Activated T-cell treated with anti-CD3 and anti-CD28 coated beads, Interleukin-2, amount 50 U/mL, for 72 hours (primary cell): ENCODE measurements at regions not wholly inside any gene's neighbourhood (a gene's known extent, or its start where the extent isn't known, plus 50 kb on each side); places are given as distances from the start of the nearest gene placed in this dataset.
"Not testable (repeated sequence)": the region's sequence is repeated elsewhere in the genome, so short reads cannot be mapped to it uniquely, and the experiment has no call there.

Source experiments
- ATAC-seq, 2 donors: fragments of 150-1000 bp; cut with Tn5 transposase; replicated peaks in 1 of 2; 2 replicates each; pipeline ENCODE4 v1.10.0; 2021; ENCODE audit warnings: moderate library complexity in 2 of 2, mild to moderate bottlenecking in 1 of 2
- DNase-seq, 2 donors: peaks; one replicate each; pipeline ENCODE4 v3.0.0; 2021 to 2022; ENCODE audit warnings: mixed read lengths in 1 of 2
- H3K27ac Mint-ChIP-seq: one replicate; pipeline ENCODE4 v1.8.0; 2022; ENCODE audit warnings: mild to moderate bottlenecking, moderate library complexity, mixed read lengths
- H3K27me3 Mint-ChIP-seq: one replicate; pipeline ENCODE4 v1.8.0; 2022; ENCODE audit warnings: low read depth, mixed read lengths
- H3K36me3 Mint-ChIP-seq, 2 donors: one replicate each; pipeline ENCODE4 v1.8.0; 2022; ENCODE audit warnings: mixed read lengths in 2 of 2, mild to moderate bottlenecking in 1 of 2; ENCODE audit not compliant: insufficient read depth in 2 of 2
- H3K4me1 Mint-ChIP-seq: one replicate; pipeline ENCODE4 v1.8.0; 2022; ENCODE audit warnings: low read depth, mixed read lengths
- H3K4me3 Mint-ChIP-seq, 2 donors: one replicate each; pipeline ENCODE4 v1.8.0; 2022; ENCODE audit warnings: mild to moderate bottlenecking in 2 of 2, mixed read lengths in 2 of 2, moderate library complexity in 2 of 2
- H3K9me3 Mint-ChIP-seq, 2 donors: one replicate each; pipeline ENCODE4 v1.8.0; 2022; ENCODE audit warnings: mixed read lengths in 2 of 2

- no peaks in the 10 kb centered on the region for H3K9me3 Mint-ChIP-seq
- ATAC-seq (no peak), DNase-seq (no peak)
- H3K4me3 Mint-ChIP-seq, result no peak overlapping the region
- H3K4me1 Mint-ChIP-seq, result no peaks in the 10 kb centered on the region
- no peak overlapping the region for H3K27ac Mint-ChIP-seq
- H3K27me3 Mint-ChIP-seq, result peaks cover 5% of the 10 kb centered on the region
- H3K36me3 Mint-ChIP-seq, result no peaks in the 10 kb centered on the region
Observed at GRCh38 chr6:134757911-134758361, 192.0 kb downstream of the ALDH8A1 start.

GRCh38 chr6:134756374-134757025 is 193.4 kb downstream of the ALDH8A1 start:
- no peaks in the 10 kb centered on the region for H3K9me3 Mint-ChIP-seq
- no peak overlapping the region for H3K27ac Mint-ChIP-seq
- no peaks in the 10 kb centered on the region for H3K36me3 Mint-ChIP-seq
- H3K4me3 Mint-ChIP-seq, result no peak overlapping the region
- H3K4me1 Mint-ChIP-seq, result no peaks in the 10 kb centered on the region
- peaks cover 5% of the 10 kb centered on the region for H3K27me3 Mint-ChIP-seq
- ATAC-seq (no peak), DNase-seq (no peak)

- no peak overlapping the region for H3K4me3 Mint-ChIP-seq
- no peaks in the 10 kb centered on the region for H3K4me1 Mint-ChIP-seq
- H3K36me3 Mint-ChIP-seq, result no peaks in the 10 kb centered on the region
- DNase-seq (no peak), ATAC-seq (no peak)
- peaks cover 5% of the 10 kb centered on the region for H3K27me3 Mint-ChIP-seq
- no peaks in the 10 kb centered on the region for H3K9me3 Mint-ChIP-seq
- H3K27ac Mint-ChIP-seq, result no peak overlapping the region
Observed at GRCh38 chr6:134754013-134754690, 195.7 kb downstream of the ALDH8A1 start.

- ATAC-seq (no peak), DNase-seq (no peak)
- H3K4me1 Mint-ChIP-seq, result no peaks in the 10 kb centered on the region
- no peak overlapping the region for H3K27ac Mint-ChIP-seq
- no peak overlapping the region for H3K4me3 Mint-ChIP-seq
- H3K27me3 Mint-ChIP-seq, result peaks cover 5% of the 10 kb centered on the region
- no peaks in the 10 kb centered on the region for H3K36me3 Mint-ChIP-seq
- no peaks in the 10 kb centered on the region for H3K9me3 Mint-ChIP-seq
Observed at GRCh38 chr6:134753001-134753400, 196.9 kb downstream of the ALDH8A1 start.

- Mint-ChIP-seq H3K9me3 (no peaks in the 10 kb centered on the region), H3K36me3 (no peaks in the 10 kb centered on the region), H3K27me3 (peaks cover 5% of the 10 kb centered on the region), H3K27ac (no peak overlapping the region), H3K4me1 (no peaks in the 10 kb centered on the region), H3K4me3 (no peak overlapping the region)
- DNase-seq (no peak), ATAC-seq (no peak)
Observed at GRCh38 chr6:134752445-134752844, 197.5 kb downstream of the ALDH8A1 start.

- Mint-ChIP-seq H3K4me3 (no peak overlapping the region), H3K9me3 (no peaks in the 10 kb centered on the region), H3K27ac (no peak overlapping the region), H3K27me3 (peaks cover 13% of the 10 kb centered on the region), H3K36me3 (no peaks in the 10 kb centered on the region), H3K4me1 (no peaks in the 10 kb centered on the region)
- DNase-seq (no peak), ATAC-seq (no peak)
Observed at GRCh38 chr6:134750669-134751068, 199.2 kb downstream of the ALDH8A1 start.

GRCh38 chr6:134748484-134748883 is 201.4 kb downstream of the ALDH8A1 start:
- Mint-ChIP-seq H3K27me3 (peaks cover 15% of the 10 kb centered on the region), H3K36me3 (no peaks in the 10 kb centered on the region), H3K27ac (no peak overlapping the region), H3K4me1 (no peaks in the 10 kb centered on the region), H3K4me3 (no peak overlapping the region), H3K9me3 (no peaks in the 10 kb centered on the region)
- ATAC-seq (no peak), DNase-seq (no peak)

- ATAC-seq, DNase-seq, H3K4me1 Mint-ChIP-seq, H3K36me3 Mint-ChIP-seq, H3K27ac Mint-ChIP-seq, H3K4me3 Mint-ChIP-seq, H3K9me3 Mint-ChIP-seq: not testable (repeated sequence)
- H3K27me3 Mint-ChIP-seq, result peaks cover 15% of the 10 kb centered on the region
Observed at GRCh38 chr6:134747197-134747596, 202.7 kb downstream of the ALDH8A1 start.

- H3K4me3 Mint-ChIP-seq, result no peak overlapping the region
- ATAC-seq, result no peak
- H3K27me3 Mint-ChIP-seq, result peaks cover 21% of the 10 kb centered on the region
- H3K4me1 Mint-ChIP-seq, result no peaks in the 10 kb centered on the region
- H3K27ac Mint-ChIP-seq, result no peak overlapping the region
- H3K36me3 Mint-ChIP-seq, result no peaks in the 10 kb centered on the region
- H3K9me3 Mint-ChIP-seq, result no peaks in the 10 kb centered on the region
- DNase-seq, result no peak
Observed at GRCh38 chr6:134746140-134746539, 203.8 kb downstream of the ALDH8A1 start.

- not testable (repeated sequence) for DNase-seq, H3K27ac Mint-ChIP-seq, H3K4me1 Mint-ChIP-seq, H3K4me3 Mint-ChIP-seq, H3K9me3 Mint-ChIP-seq, H3K36me3 Mint-ChIP-seq, ATAC-seq
- peaks cover 22% of the 10 kb centered on the region for H3K27me3 Mint-ChIP-seq
Observed at GRCh38 chr6:134745192-134745591, 204.7 kb downstream of the ALDH8A1 start.

GRCh38 chr6:134744301-134744700 is 205.6 kb downstream of the ALDH8A1 start:
- H3K4me1 Mint-ChIP-seq, result no peaks in the 10 kb centered on the region
- no peak overlapping the region for H3K27ac Mint-ChIP-seq
- no peaks in the 10 kb centered on the region for H3K9me3 Mint-ChIP-seq
- no peak overlapping the region for H3K4me3 Mint-ChIP-seq
- peaks cover 22% of the 10 kb centered on the region for H3K27me3 Mint-ChIP-seq
- ATAC-seq (no peak), DNase-seq (no peak)
- H3K36me3 Mint-ChIP-seq, result no peaks in the 10 kb centered on the region

GRCh38 chr6:134741200-134741536 is 208.7 kb downstream of the ALDH8A1 start:
- DNase-seq (no peak), ATAC-seq (no peak)
- H3K36me3 Mint-ChIP-seq, result no peaks in the 10 kb centered on the region
- H3K4me1 Mint-ChIP-seq, result no peaks in the 10 kb centered on the region
- peaks cover 22% of the 10 kb centered on the region for H3K27me3 Mint-ChIP-seq
- no peak overlapping the region for H3K4me3 Mint-ChIP-seq
- H3K27ac Mint-ChIP-seq, result no peak overlapping the region
- H3K9me3 Mint-ChIP-seq, result no peaks in the 10 kb centered on the region

- no peaks in the 10 kb centered on the region for H3K36me3 Mint-ChIP-seq
- H3K9me3 Mint-ChIP-seq, result no peaks in the 10 kb centered on the region
- no peak overlapping the region for H3K27ac Mint-ChIP-seq
- H3K4me3 Mint-ChIP-seq, result no peak overlapping the region
- no peak for ATAC-seq
- H3K27me3 Mint-ChIP-seq, result peaks cover 22% of the 10 kb centered on the region
- DNase-seq, result no peak
- H3K4me1 Mint-ChIP-seq, result no peaks in the 10 kb centered on the region
Observed at GRCh38 chr6:134740473-134741199, 209.3 kb downstream of the ALDH8A1 start.
